Calu3 (cell line): ENCODE measurements at regions not wholly inside any gene's neighbourhood (a gene's known extent, or its start where the extent isn't known, plus 50 kb on each side); places are given as distances from the start of the nearest gene placed in this dataset.

Experiments used
- BruUV-seq: library from RNA; stranded (reverse); fragments of 400-500 nt; replicated peaks from 2 replicates; lab custom pipeline; 2021; lab: Mats Ljungman, UMichigan
- CTCF ChIA-PET: fragments of 300-600 bp; sonication (Branson Sonifier 250); formaldehyde crosslinking; loops from one replicate; lab custom pipeline; 2022; ENCODE audit warnings: antibody characterized with exemption; lab: Charles Lee
- DNase-seq: peaks from one replicate; pipeline ENCODE4 v3.0.0; 2022
- H3K27ac Mint-ChIP-seq: one replicate; pipeline ENCODE4 v1.8.0; 2022; ENCODE audit warnings: mixed read lengths; ENCODE audit not compliant: unreplicated experiment
- H3K27me3 Mint-ChIP-seq: one replicate; pipeline ENCODE4 v1.8.0; 2022; ENCODE audit warnings: mixed read lengths; ENCODE audit not compliant: unreplicated experiment
- H3K36me3 Mint-ChIP-seq: one replicate; pipeline ENCODE4 v1.8.0; 2022; ENCODE audit warnings: mild to moderate bottlenecking, moderate library complexity, mixed read lengths; ENCODE audit not compliant: insufficient read depth, unreplicated experiment
- H3K4me1 Mint-ChIP-seq: one replicate; pipeline ENCODE4 v1.8.0; 2022; ENCODE audit warnings: mild to moderate bottlenecking, low read depth, mixed read lengths; ENCODE audit not compliant: unreplicated experiment
- H3K4me3 Mint-ChIP-seq: one replicate; pipeline ENCODE4 v1.8.0; 2022; ENCODE audit warnings: mild to moderate bottlenecking, low read depth, moderate library complexity, mixed read lengths; ENCODE audit not compliant: unreplicated experiment
- H3K9me3 Mint-ChIP-seq: one replicate; pipeline ENCODE4 v1.8.0; 2022; ENCODE audit warnings: low read depth, mixed read lengths; ENCODE audit not compliant: unreplicated experiment
- CTCF ChIP-seq: fragments of 200-600 bp; IDR thresholded peaks from one replicate; pipeline ENCODE4 v1.8.0; 2022; ENCODE audit warnings: antibody characterized with exemption; ENCODE audit not compliant: unreplicated experiment
- intact Hi-C: fragments of 100-400 bp; cut with micrococcal nuclease; formaldehyde crosslinking; loops from one replicate; pipeline ENCODE4 v1.10.0; 2022; ENCODE audit not compliant: unreplicated experiment

- Mint-ChIP-seq H3K27ac (no peak overlapping the region), H3K27me3 (no peaks in the 10 kb centered on the region), H3K4me3 (no peak overlapping the region), H3K9me3 (peaks cover 3% of the 10 kb centered on the region), H3K36me3 (no peaks in the 10 kb centered on the region), H3K4me1 (no peaks in the 10 kb centered on the region)
- BruUV-seq: no TSS peak
- CTCF ChIA-PET: no interaction called here
- intact Hi-C loops: no loop called here
- no peak for TF ChIP-seq CTCF
- DNase-seq: no peak
Observed at GRCh38 chr11:115652094-115652493, 147.9 kb upstream of the CADM1 start.

GRCh38 chr11:115649461-115649860, 145.2 kb upstream of the CADM1 start:
- DNase-seq: no peak
- no TSS peak for BruUV-seq
- H3K9me3 Mint-ChIP-seq: peaks cover 3% of the 10 kb centered on the region
- H3K27me3 Mint-ChIP-seq: no peaks in the 10 kb centered on the region
- CTCF ChIA-PET: no interaction called here
- H3K4me3 Mint-ChIP-seq: no peak overlapping the region
- H3K27ac Mint-ChIP-seq: no peak overlapping the region
- no peaks in the 10 kb centered on the region for H3K4me1 Mint-ChIP-seq
- H3K36me3 Mint-ChIP-seq: no peaks in the 10 kb centered on the region
- intact Hi-C loops: no loop called here
- TF ChIP-seq CTCF: no peak

- Mint-ChIP-seq H3K36me3 (no peaks in the 10 kb centered on the region), H3K4me1 (no peaks in the 10 kb centered on the region), H3K27me3 (no peaks in the 10 kb centered on the region), H3K27ac (no peak overlapping the region), H3K4me3 (no peak overlapping the region), H3K9me3 (peaks cover 3% of the 10 kb centered on the region)
- CTCF ChIA-PET: no interaction called here
- no peak for TF ChIP-seq CTCF
- intact Hi-C loops: no loop called here
- no peak for DNase-seq
- no TSS peak for BruUV-seq
Observed at GRCh38 chr11:115645631-115646317, 141.6 kb upstream of the CADM1 start.

DNA sequence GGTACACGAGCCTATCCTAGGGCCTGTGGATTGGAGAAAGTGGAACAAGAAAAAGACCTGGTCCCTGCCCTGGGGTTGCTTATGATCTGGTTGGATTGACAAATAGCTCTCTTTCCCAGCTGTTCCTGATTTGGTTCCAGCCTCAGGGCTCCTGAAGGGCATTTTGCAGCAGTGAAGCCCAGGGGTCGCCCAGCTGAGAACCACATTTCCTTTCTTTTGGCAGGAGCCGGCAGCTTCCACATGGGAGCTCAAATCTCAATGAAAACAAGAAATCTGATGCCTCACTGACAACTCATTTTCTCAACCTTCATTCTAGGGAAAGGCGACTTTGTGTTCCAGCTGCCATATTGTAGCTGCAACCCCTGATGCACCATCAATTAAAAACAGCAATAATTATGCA, 140.6 kb upstream of the CADM1 start:
- Mint-ChIP-seq H3K27ac (no peak overlapping the region), H3K27me3 (no peaks in the 10 kb centered on the region), H3K4me1 (no peaks in the 10 kb centered on the region), H3K36me3 (no peaks in the 10 kb centered on the region), H3K4me3 (no peak overlapping the region), H3K9me3 (peaks cover 3% of the 10 kb centered on the region)
- no TSS peak for BruUV-seq
- no peak for TF ChIP-seq CTCF
- no peak for DNase-seq
- intact Hi-C loops: no loop called here
- CTCF ChIA-PET: no interaction called here
